HUES64 (cell line): ENCODE measurements at regions not wholly inside any gene's neighbourhood (a gene's known extent, or its start where the extent isn't known, plus 50 kb on each side); places are given as distances from the start of the nearest gene placed in this dataset.

Experiments used
- H3K27ac ChIP-seq: 2 replicates; pipeline ENCODE4 v1.7.0; 2013; ENCODE audit warnings: low read depth, low read length, inconsistent platforms
- H3K27me3 ChIP-seq: 2 replicates; pipeline ENCODE4 v1.6.1; 2013; ENCODE audit warnings: mild to moderate bottlenecking, low read length; ENCODE audit not compliant: insufficient read depth
- H3K36me3 ChIP-seq: 2 replicates; pipeline ENCODE4 v1.6.1; 2013; ENCODE audit warnings: mild to moderate bottlenecking, low read length; ENCODE audit not compliant: insufficient read depth
- H3K4me1 ChIP-seq: 2 replicates; pipeline ENCODE4 v1.6.1; 2013; ENCODE audit warnings: mild to moderate bottlenecking, low read length, moderate library complexity; ENCODE audit not compliant: insufficient read depth
- H3K4me3 ChIP-seq: 2 replicates; pipeline ENCODE4 v1.5.1; 2013; ENCODE audit warnings: mild to moderate bottlenecking, low read length, moderate library complexity
- H3K9ac ChIP-seq: 2 replicates; pipeline ENCODE4 v1.6.1; 2013; ENCODE audit warnings: mild to moderate bottlenecking, low read depth, low read length
- H3K9me3 ChIP-seq: 2 replicates; pipeline ENCODE4 v1.6.1; 2013; ENCODE audit warnings: low read depth, low read length; ENCODE audit not compliant: insufficient read depth
- WGBS: fragments of 150-250, 120-280 bp; methylation state at CpG from one replicate; pipeline ENCODE4 v1.1.7; 2013; ENCODE audit warnings: missing lambda C conversion rate; 5-methylcytosine and 5-hydroxymethylcytosine counted together

DNA sequence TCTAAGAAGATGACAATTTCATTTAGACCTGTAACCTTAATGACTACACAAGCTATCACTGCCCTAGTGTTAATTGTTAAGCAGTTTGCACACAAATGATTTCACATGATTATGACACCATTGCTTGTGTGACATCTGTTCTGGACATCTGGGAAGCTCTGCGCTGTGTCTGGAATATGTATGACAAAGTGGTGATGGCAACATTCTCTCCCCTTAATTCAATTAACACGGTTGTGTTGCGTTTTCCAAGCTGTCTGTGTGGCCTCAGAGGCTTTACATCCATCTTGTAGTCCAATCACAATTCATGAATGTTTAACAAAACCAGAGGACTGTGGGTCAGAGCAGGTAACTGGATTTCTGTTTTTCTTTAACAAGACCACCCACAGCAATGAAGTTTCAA lies 204.4 kb downstream of the COG6 start:
- Histone ChIP-seq H3K9me3 (no peaks in the 10 kb centered on the region), H3K9ac (no peak overlapping the region), H3K27ac (no peak overlapping the region), H3K36me3 (no peaks in the 10 kb centered on the region), H3K27me3 (no peaks in the 10 kb centered on the region), H3K4me3 (no peak overlapping the region), H3K4me1 (no peaks in the 10 kb centered on the region)
- 89% methylated on average over 3 of the region's 3 CpGs for WGBS

DNA sequence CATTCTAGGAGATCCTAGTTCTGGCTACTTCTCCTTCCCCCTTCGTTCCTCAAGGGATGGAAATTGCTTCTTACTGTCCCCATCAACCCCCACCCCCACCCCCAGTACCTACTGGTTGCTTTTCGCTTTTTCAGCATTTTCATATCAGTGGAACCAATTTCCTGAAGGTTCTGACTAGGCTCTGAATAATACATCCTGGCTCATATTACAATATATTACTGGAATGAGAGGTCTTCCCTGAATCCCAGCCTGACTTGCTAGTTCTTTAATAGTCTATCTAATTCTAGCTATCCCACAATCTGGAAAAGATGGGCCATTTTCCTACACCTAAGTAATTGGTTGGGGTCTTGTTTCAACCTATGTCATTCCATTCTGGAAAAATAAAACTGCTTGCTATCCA lies 207.4 kb downstream of the COG6 start:
- no peak overlapping the region for H3K27ac ChIP-seq
- no peaks in the 10 kb centered on the region for H3K4me1 ChIP-seq
- 90% methylated on average over 2 of the region's 2 CpGs for WGBS
- no peak overlapping the region for H3K9ac ChIP-seq
- no peaks in the 10 kb centered on the region for H3K36me3 ChIP-seq
- H3K4me3 ChIP-seq, result no peak overlapping the region
- no peaks in the 10 kb centered on the region for H3K27me3 ChIP-seq
- no peaks in the 10 kb centered on the region for H3K9me3 ChIP-seq

DNA sequence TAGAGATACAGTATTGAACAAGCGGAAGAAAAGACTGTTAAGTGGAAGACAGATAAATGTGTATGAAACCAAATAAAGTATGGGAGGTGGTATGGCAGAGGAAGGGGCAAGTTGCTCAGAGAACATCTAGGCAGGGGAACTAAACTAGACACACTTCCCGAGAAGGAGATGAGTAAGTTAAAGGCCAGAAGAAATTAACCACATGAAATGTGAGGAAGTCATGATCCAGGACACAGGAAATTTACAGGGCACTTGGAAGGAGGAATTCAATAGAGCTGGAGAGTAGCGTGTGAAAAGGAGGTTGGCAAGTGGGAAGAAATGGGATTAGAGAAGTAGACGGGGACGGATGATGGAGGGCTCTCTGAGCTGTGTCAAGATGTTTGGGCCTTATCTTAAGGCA lies 208.8 kb downstream of the COG6 start:
- Histone ChIP-seq H3K9me3 (no peaks in the 10 kb centered on the region), H3K27ac (no peak overlapping the region), H3K4me1 (no peaks in the 10 kb centered on the region), H3K4me3 (no peak overlapping the region), H3K27me3 (no peaks in the 10 kb centered on the region), H3K9ac (no peak overlapping the region), H3K36me3 (no peaks in the 10 kb centered on the region)
- 96% methylated on average over 5 of the region's 5 CpGs for WGBS

DNA sequence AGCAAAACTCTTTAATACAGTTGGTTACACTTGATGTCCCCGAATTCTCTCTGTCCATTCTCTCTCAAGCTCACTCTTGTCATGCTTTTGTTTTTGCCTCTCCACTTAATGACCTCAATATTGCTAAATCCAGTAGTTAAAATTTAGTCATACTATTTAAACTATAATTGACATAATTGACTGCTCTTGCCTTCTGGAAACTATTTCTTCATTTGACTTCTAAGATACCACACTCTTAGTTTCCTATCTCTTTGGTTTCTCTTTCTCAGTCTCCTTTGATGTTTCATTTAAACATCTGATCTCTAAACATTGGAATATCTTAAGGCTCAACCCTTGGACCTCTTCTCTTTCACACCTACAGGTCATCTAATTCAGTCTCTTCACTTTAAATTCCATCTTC lies 211.3 kb downstream of the COG6 start:
- Histone ChIP-seq H3K9me3 (no peaks in the 10 kb centered on the region), H3K4me1 (no peaks in the 10 kb centered on the region), H3K36me3 (no peaks in the 10 kb centered on the region), H3K4me3 (no peak overlapping the region), H3K27me3 (no peaks in the 10 kb centered on the region), H3K9ac (no peak overlapping the region), H3K27ac (no peak overlapping the region)
- 89% methylated on average over 1 of the region's 1 CpG for whole genome bisulfite sequencing

GRCh38 chr13:39867807-39868206 lies 212.3 kb downstream of the COG6 start:
- no peak overlapping the region for H3K9ac ChIP-seq
- no peak overlapping the region for H3K4me3 ChIP-seq
- no peak overlapping the region for H3K27ac ChIP-seq
- 63% methylated on average over 2 of the region's 2 CpGs for WGBS
- H3K9me3 ChIP-seq, result no peaks in the 10 kb centered on the region
- H3K4me1 ChIP-seq, result no peaks in the 10 kb centered on the region
- no peaks in the 10 kb centered on the region for H3K27me3 ChIP-seq
- H3K36me3 ChIP-seq, result no peaks in the 10 kb centered on the region

- Histone ChIP-seq H3K9ac (no peak overlapping the region), H3K4me1 (peaks cover 7% of the 10 kb centered on the region; the same call in 1 of the 2 replicates), H3K36me3 (no peaks in the 10 kb centered on the region), H3K9me3 (no peaks in the 10 kb centered on the region), H3K4me3 (no peak overlapping the region), H3K27me3 (no peaks in the 10 kb centered on the region), H3K27ac (no peak overlapping the region)
- 94% methylated on average over 2 of the region's 2 CpGs for WGBS
Measured at GRCh38 chr13:39870197-39870747, 214.8 kb downstream of the COG6 start.

DNA sequence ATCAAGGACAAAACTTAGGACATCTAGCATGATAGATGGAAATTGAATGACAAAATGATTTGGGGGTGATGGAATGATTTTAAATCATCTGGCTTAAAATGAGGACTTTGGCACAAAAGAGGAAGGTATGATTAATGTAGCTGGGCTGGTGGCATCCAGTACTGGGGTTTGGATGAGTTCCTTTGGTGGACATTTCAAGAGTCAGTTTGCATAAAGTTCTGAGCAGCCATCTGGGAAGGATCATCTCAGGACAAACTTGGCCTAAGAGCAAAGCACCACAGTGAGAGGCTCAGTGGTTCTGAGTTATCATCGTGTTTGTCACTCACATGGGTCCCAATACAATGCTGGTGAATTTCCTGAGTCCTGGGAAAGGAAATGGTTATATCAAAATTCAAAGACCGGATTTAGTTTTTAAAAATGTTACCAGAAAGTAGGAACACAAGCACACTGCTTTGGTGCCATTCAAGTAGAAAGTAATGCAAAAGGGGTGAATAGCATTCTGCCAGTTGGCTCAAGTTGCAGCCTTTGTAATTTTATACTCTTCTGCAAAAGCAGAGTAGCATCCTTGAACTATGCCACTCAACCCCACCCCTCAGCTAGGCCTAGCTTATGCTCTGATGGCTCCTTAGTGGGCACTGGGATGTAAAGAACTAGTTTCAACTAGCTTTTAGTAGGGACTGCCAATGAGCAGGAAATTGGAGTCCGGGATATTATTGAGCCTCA lies 219.0 kb downstream of the COG6 start:
- H3K9ac ChIP-seq, result no peak overlapping the region

GRCh38 chr13:39875111-39875987 lies 219.9 kb downstream of the COG6 start:
- Histone ChIP-seq H3K4me1 (peaks cover 7% of the 10 kb centered on the region; the same call in 1 of the 2 replicates), H3K27ac (no peak overlapping the region), H3K9ac (no peak overlapping the region), H3K36me3 (no peaks in the 10 kb centered on the region), H3K9me3 (no peaks in the 10 kb centered on the region), H3K27me3 (no peaks in the 10 kb centered on the region), H3K4me3 (no peak overlapping the region)
- WGBS, result 92% methylated on average over 7 of the region's 9 CpGs

More for the DNA sequence above, 219.0 kb downstream of the COG6 start:
- 92% methylated on average over 3 of the region's 3 CpGs for WGBS
- H3K27ac ChIP-seq, result no peak overlapping the region
- H3K4me3 ChIP-seq, result no peak overlapping the region
- no peaks in the 10 kb centered on the region for H3K36me3 ChIP-seq
- H3K4me1 ChIP-seq, result peaks cover 7% of the 10 kb centered on the region; the same call in 1 of the 2 replicates
- no peaks in the 10 kb centered on the region for H3K27me3 ChIP-seq
- no peaks in the 10 kb centered on the region for H3K9me3 ChIP-seq

DNA sequence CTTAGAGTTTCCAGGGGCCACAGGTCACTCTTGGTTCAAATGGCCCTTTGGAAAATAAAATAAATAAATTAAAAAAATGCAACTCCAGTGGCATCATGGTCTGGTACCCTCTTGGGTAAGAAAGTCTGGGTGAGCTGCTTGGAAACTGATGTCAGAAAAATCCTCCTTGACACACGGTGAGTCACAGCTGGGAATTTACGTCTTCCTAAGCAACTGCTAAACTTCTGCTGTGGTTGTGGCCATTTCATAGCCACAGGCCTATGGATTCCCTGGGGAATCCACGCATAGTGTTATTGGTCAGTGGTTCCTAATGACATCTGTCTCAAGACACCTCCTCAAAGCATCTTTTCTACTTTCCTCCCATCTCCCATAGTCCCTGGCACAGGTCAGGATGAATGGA lies 220.8 kb downstream of the COG6 start:
- H3K27ac ChIP-seq, result no peak overlapping the region
- H3K36me3 ChIP-seq, result no peaks in the 10 kb centered on the region
- no peaks in the 10 kb centered on the region for H3K27me3 ChIP-seq
- no peaks in the 10 kb centered on the region for H3K9me3 ChIP-seq
- H3K4me3 ChIP-seq, result no peak overlapping the region
- H3K4me1 ChIP-seq, result peaks cover 7% of the 10 kb centered on the region; the same call in 1 of the 2 replicates
- no peak overlapping the region for H3K9ac ChIP-seq
- 88% methylated on average over 3 of the region's 3 CpGs for WGBS

- no peaks in the 10 kb centered on the region for H3K9me3 ChIP-seq
- H3K4me1 ChIP-seq, result peaks cover 7% of the 10 kb centered on the region; the same call in 1 of the 2 replicates
- H3K36me3 ChIP-seq, result no peaks in the 10 kb centered on the region
- no peaks in the 10 kb centered on the region for H3K27me3 ChIP-seq
- 90% methylated on average over 5 of the region's 5 CpGs for WGBS
- H3K9ac ChIP-seq, result no peak overlapping the region
- no peak overlapping the region for H3K4me3 ChIP-seq
- no peak overlapping the region for H3K27ac ChIP-seq
Measured at GRCh38 chr13:39877134-39877533, 221.7 kb downstream of the COG6 start.
